Fibroblast of lung (primary cell): ENCODE measurements at regions not wholly inside any gene's neighbourhood (a gene's known extent, or its start where the extent isn't known, plus 50 kb on each side); places are given as distances from the start of the nearest gene placed in this dataset.
"Not testable (repeated sequence)": the region's sequence is repeated elsewhere in the genome, so short reads cannot be mapped to it uniquely, and the experiment has no call there.

Experiments
- DNase-seq, 2 donors: peaks; one replicate each; pipeline versions ENCODE4 v3.0.0 to v3.0.0-alpha.2; 2010; ENCODE audit warnings: low read depth in 2 of 2
- H2AFZ ChIP-seq: 2 replicates; pipeline ENCODE4 v1.5.1; 2012; ENCODE audit warnings: low read length, control low read depth, inconsistent platforms
- H3K27ac ChIP-seq: 2 replicates; pipeline ENCODE4 v1.5.1; 2011; ENCODE audit warnings: low read length, control low read depth; ENCODE audit not compliant: insufficient read depth
- H3K27me3 ChIP-seq: 2 replicates; pipeline ENCODE4 v1.5.1; 2011; ENCODE audit warnings: mild to moderate bottlenecking, low read length; ENCODE audit not compliant: control insufficient read depth, insufficient read depth
- H3K36me3 ChIP-seq: 2 replicates; pipeline ENCODE4 v1.5.1; 2011; ENCODE audit warnings: low read length; ENCODE audit not compliant: control insufficient read depth, insufficient read depth
- H3K4me1 ChIP-seq: 2 replicates; pipeline ENCODE4 v1.5.1; 2011; ENCODE audit warnings: low read length; ENCODE audit not compliant: control insufficient read depth, insufficient read depth; ENCODE audit errors: extremely low read depth
- H3K4me2 ChIP-seq: 2 replicates; pipeline ENCODE4 v1.5.1; 2011; ENCODE audit warnings: low read length, control low read depth; ENCODE audit not compliant: insufficient read depth; ENCODE audit errors: extremely low read depth
- H3K4me3 ChIP-seq, 4 experiments: fragments of 200-600 bp in 1 of 4; sonication (generic) in 1 of 4; replicated peaks in 1 of 4; 2 replicates each; pipeline ENCODE4 v1.5.1; 2011 to 2016; ENCODE audit warnings: low read length in 4 of 4, low read depth in 3 of 4, mild to moderate bottlenecking in 3 of 4, control low read depth in 2 of 4, inconsistent platforms in 1 of 4, mixed read lengths in 1 of 4; ENCODE audit not compliant: insufficient read depth in 1 of 4; ENCODE audit errors: control extremely low read depth in 1 of 4
- H3K79me2 ChIP-seq: 2 replicates; pipeline ENCODE4 v1.5.1; 2012; ENCODE audit warnings: mild to moderate bottlenecking, low read length, inconsistent platforms; ENCODE audit not compliant: control insufficient read depth, insufficient read depth
- H3K9ac ChIP-seq: 2 replicates; pipeline ENCODE4 v1.5.1; 2011; ENCODE audit warnings: mild to moderate bottlenecking, low read length, control low read depth; ENCODE audit not compliant: insufficient read depth
- H3K9me3 ChIP-seq: 2 replicates; pipeline ENCODE4 v1.5.1; 2012; ENCODE audit warnings: low read depth, low read length; ENCODE audit not compliant: control insufficient read depth, insufficient read depth
- H4K20me1 ChIP-seq: 2 replicates; pipeline ENCODE4 v1.5.1; 2011; ENCODE audit warnings: low read length; ENCODE audit not compliant: control insufficient read depth, insufficient read depth; ENCODE audit errors: extremely low read depth
- CTCF ChIP-seq, 2 donors: IDR thresholded peaks in 1 of 2; conservative IDR thresholded peaks in 1 of 2; 1 replicate in 1 of 2; 2 replicates in 1 of 2; pipeline ENCODE4 v1.5.1; 2011 to 2012; ENCODE audit warnings: low read length in 2 of 2, control low read depth in 1 of 2, inconsistent platforms in 1 of 2, low read depth in 1 of 2, mild to moderate bottlenecking in 1 of 2
- EZH2 ChIP-seq: IDR thresholded peaks from 2 replicates; pipeline ENCODE4 v1.5.1; 2012; ENCODE audit warnings: low read length, control low read depth, mild to moderate bottlenecking; ENCODE audit errors: missing control alignments

GRCh38 chr2:7098816-7099215 is 181.6 kb downstream of the RNF144A start:
- Histone ChIP-seq H3K27me3 (no peaks in the 10 kb centered on the region), H3K27ac (no peak overlapping the region), H3K4me3 (no peak overlapping the region), H3K9me3 (no peaks in the 10 kb centered on the region), H4K20me1 (no peaks in the 10 kb centered on the region), H3K9ac (no peak overlapping the region), H3K4me1 (no peaks in the 10 kb centered on the region), H3K4me2 (no peak overlapping the region), H3K36me3 (no peaks in the 10 kb centered on the region), H2AFZ (no peak overlapping the region), H3K79me2 (no peaks in the 10 kb centered on the region)
- TF ChIP-seq CTCF (conservative IDR thresholded peaks at IDR 0.05 in 1 of 2, IDR thresholded peaks at IDR 0.05 in 1 of 2; ENCODE audit: low read depth in 1 of 2, low read length in 2 of 2) (no peak), EZH2 (no peak)
- no peak for DNase-seq

DNA sequence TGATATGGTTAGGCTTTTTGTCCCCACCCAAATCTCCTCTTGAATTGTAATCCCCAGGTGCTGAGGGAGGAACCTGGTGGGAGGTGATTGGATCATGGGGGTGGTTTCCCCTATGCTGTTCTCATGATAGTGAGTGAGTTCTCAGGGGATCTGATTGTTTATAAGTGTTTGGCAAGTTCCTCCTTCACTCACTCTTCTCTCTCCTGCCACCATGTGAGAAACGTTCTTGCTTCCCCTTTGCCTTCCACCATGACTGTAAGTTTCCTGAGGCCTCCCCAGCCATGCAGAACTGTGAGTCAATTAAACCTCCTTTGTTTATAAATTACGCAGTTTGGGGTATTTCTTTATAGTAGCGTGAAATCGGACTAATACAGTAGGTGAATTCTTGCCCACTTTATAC is 182.5 kb downstream of the RNF144A start:
- not testable (repeated sequence) for H3K9me3 ChIP-seq, H3K4me1 ChIP-seq, H3K36me3 ChIP-seq, H3K79me2 ChIP-seq, H3K4me3 ChIP-seq, DNase-seq, H3K4me2 ChIP-seq, H4K20me1 ChIP-seq, H3K9ac ChIP-seq, H3K27me3 ChIP-seq, H2AFZ ChIP-seq, H3K27ac ChIP-seq

- no peaks in the 10 kb centered on the region for H4K20me1 ChIP-seq
- no peaks in the 10 kb centered on the region for H3K79me2 ChIP-seq
- H3K9me3 ChIP-seq = no peaks in the 10 kb centered on the region
- TF ChIP-seq EZH2 (no peak), CTCF (conservative IDR thresholded peaks at IDR 0.05 in 1 of 2, IDR thresholded peaks at IDR 0.05 in 1 of 2; ENCODE audit: low read depth in 1 of 2, low read length in 2 of 2) (no peak)
- no peaks in the 10 kb centered on the region for H3K27me3 ChIP-seq
- H3K4me1 ChIP-seq = no peaks in the 10 kb centered on the region
- no peak overlapping the region for H3K4me2 ChIP-seq
- H3K4me3 ChIP-seq = no peak overlapping the region
- no peaks in the 10 kb centered on the region for H3K36me3 ChIP-seq
- DNase-seq = no peak
- H3K9ac ChIP-seq = no peak overlapping the region
- H2AFZ ChIP-seq = no peak overlapping the region
- H3K27ac ChIP-seq = no peak overlapping the region
These were observed 185.6 kb downstream of the RNF144A start for GRCh38 chr2:7102826-7103225.
